HEK293 (cell line): ENCODE measurements at regions not wholly inside any gene's neighbourhood (a gene's known extent, or its start where the extent isn't known, plus 50 kb on each side); places are given as distances from the start of the nearest gene placed in this dataset.

ENCODE experiments used
- CTCF ChIA-PET: fragments of 350-600 bp; formaldehyde crosslinking; extraction: SDS; loops from one replicate; lab custom pipeline; 2021; ENCODE audit warnings: antibody characterized with exemption; lab: Yijun Ruan, JAX
- POLR2A ChIA-PET: fragments of 300-600 bp; formaldehyde crosslinking; extraction: SDS; loops from one replicate; lab custom pipeline; 2020; ENCODE audit warnings: antibody characterized with exemption, inconsistent platforms; lab: Yijun Ruan, JAX
- H3K27ac ChIP-seq: fragments of 200-500 bp; sonication (Bioruptor generic); 2 replicates; pipeline ENCODE4 v1.5.1; 2014; ENCODE audit warnings: low read depth, low read length, control low read depth, inconsistent platforms; ENCODE audit errors: extremely low read depth
- H3K36me3 ChIP-seq, 2 experiments: fragments of 200-500 bp in 1 of 2; sonication (Bioruptor generic) in 1 of 2; 1 replicate in 1 of 2; 2 replicates in 1 of 2; pipeline ENCODE4 v1.5.1; 2014 to 2017; ENCODE audit warnings: inconsistent platforms in 2 of 2, low read length in 2 of 2; ENCODE audit not compliant: control insufficient read depth in 2 of 2, insufficient read depth in 1 of 2
- H3K4me1 ChIP-seq: fragments of 200-500 bp; sonication (Bioruptor generic); 2 replicates; pipeline ENCODE4 v1.5.1; 2014; ENCODE audit warnings: mild to moderate bottlenecking, low read length, inconsistent platforms; ENCODE audit not compliant: control insufficient read depth, insufficient read depth
- H3K4me3 ChIP-seq: 2 replicates; pipeline ENCODE4 v1.5.1; 2011; ENCODE audit warnings: low read depth, mild to moderate bottlenecking, control low read depth, low read length, moderate library complexity
- H3K9me3 ChIP-seq: fragments of 200-500 bp; sonication (Bioruptor generic); 2 replicates; pipeline ENCODE4 v1.5.1; 2014; ENCODE audit warnings: low read depth, low read length, inconsistent platforms; ENCODE audit not compliant: control insufficient read depth, insufficient read depth
- FEZF1 ChIP-seq: fragments of 450-650 bp; formaldehyde crosslinking; IDR thresholded peaks from 2 replicates; pipeline ENCODE4 v1.5.1; 2016; ENCODE audit warnings: missing biosample characterization, missing genetic modification characterization
- HOXA7 ChIP-seq: sonication (generic); formaldehyde crosslinking; IDR thresholded peaks from 2 replicates; pipeline ENCODE4 v1.8.1; 2022; ENCODE audit warnings: missing genetic modification reagents, borderline replicate concordance
- HOXC10 ChIP-seq: sonication (generic); formaldehyde crosslinking; IDR thresholded peaks from 2 replicates; pipeline ENCODE4 v1.8.1; 2023; ENCODE audit warnings: mild to moderate bottlenecking, missing genetic modification reagents
- ZNF112 ChIP-seq: fragments of 450-650 bp; formaldehyde crosslinking; IDR thresholded peaks from 2 replicates; pipeline ENCODE4 v1.5.0; 2017; ENCODE audit warnings: missing biosample characterization, missing genetic modification characterization
- ZNF146 ChIP-seq: fragments of 450-650 bp; formaldehyde crosslinking; IDR thresholded peaks from 2 replicates; pipeline ENCODE4 v1.5.1; 2016; ENCODE audit warnings: missing biosample characterization, missing genetic modification characterization
- ZNF23 ChIP-seq: fragments of 450-650 bp; formaldehyde crosslinking; IDR thresholded peaks from 2 replicates; pipeline ENCODE4 v1.5.1; 2016; ENCODE audit warnings: missing biosample characterization, missing genetic modification characterization, borderline replicate concordance
- ZNF561 ChIP-seq: fragments of 450-650 bp; IDR thresholded peaks from 2 replicates; pipeline ENCODE4 v1.5.1; 2018; ENCODE audit warnings: missing biosample characterization, missing genetic modification characterization, borderline replicate concordance
- ZNF664 ChIP-seq: fragments of 450-650 bp; formaldehyde crosslinking; IDR thresholded peaks from 2 replicates; pipeline ENCODE4 v1.5.1; 2016; ENCODE audit warnings: missing biosample characterization, missing genetic modification characterization
- ZNF792 ChIP-seq: fragments of 450-650 bp; formaldehyde crosslinking; IDR thresholded peaks from 2 replicates; pipeline ENCODE4 v1.5.1; 2016; ENCODE audit warnings: missing biosample characterization, missing genetic modification characterization
- ZNF843 ChIP-seq: fragments of 450-650 bp; formaldehyde crosslinking; IDR thresholded peaks from 2 replicates; pipeline ENCODE4 v1.5.1; 2016; ENCODE audit warnings: missing biosample characterization, missing genetic modification characterization
- ZSCAN30 ChIP-seq: fragments of 450-650 bp; IDR thresholded peaks from 2 replicates; pipeline ENCODE4 v1.5.1; 2018; ENCODE audit warnings: missing biosample characterization, mild to moderate bottlenecking, missing genetic modification characterization, moderate library complexity
- TF ChIP-seq, protein P1 (sequence below): fragments of 450-650 bp; formaldehyde crosslinking; IDR thresholded peaks from 2 replicates; pipeline ENCODE4 v1.5.1; 2017; ENCODE audit warnings: missing biosample characterization, missing genetic modification characterization
- TF ChIP-seq, protein P2 (sequence below): fragments of 450-650 bp; formaldehyde crosslinking; IDR thresholded peaks from 2 replicates; pipeline ENCODE4 v1.5.1; 2016; ENCODE audit warnings: missing biosample characterization, missing genetic modification characterization
- TF ChIP-seq, protein P3 (sequence below): fragments of 450-650 bp; formaldehyde crosslinking; IDR thresholded peaks from 2 replicates; pipeline ENCODE4 v1.5.1; 2017; ENCODE audit warnings: missing biosample characterization, mild to moderate bottlenecking, missing genetic modification characterization, moderate library complexity
- TF ChIP-seq, protein P4 (sequence below): IDR thresholded peaks from 2 replicates; pipeline ENCODE4 v1.6.1; 2011; ENCODE audit warnings: mild to moderate bottlenecking, low read depth, low read length, borderline replicate concordance
- TF ChIP-seq, protein P5 (sequence below): fragments of 450-650 bp; formaldehyde crosslinking; IDR thresholded peaks from 2 replicates; pipeline ENCODE4 v1.5.1; 2016; ENCODE audit warnings: missing biosample characterization, missing genetic modification characterization
- TF ChIP-seq, protein P6 (sequence below): fragments of 450-650 bp; formaldehyde crosslinking; IDR thresholded peaks from 2 replicates; pipeline ENCODE4 v1.5.1; 2016; ENCODE audit warnings: missing biosample characterization, missing genetic modification characterization, low read depth

DNA sequence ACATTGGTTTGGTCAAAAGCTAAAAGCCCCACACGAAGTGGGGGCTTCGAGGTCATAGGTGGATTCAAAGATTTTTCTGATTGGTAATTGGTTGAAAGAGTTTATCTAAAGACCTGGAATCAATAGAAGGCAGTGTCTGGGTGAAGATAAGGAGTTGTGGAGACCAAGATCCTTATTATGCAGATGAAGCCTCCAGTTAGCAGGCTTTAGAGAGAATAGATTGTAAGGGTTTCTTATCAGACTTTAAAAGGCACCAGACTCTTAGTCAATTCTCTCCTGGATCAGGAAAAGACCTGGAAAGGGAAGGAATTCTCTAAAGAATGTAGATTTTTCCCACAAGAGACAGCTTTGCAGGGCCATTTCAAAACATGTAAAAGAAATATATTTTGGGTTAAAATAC lies 260.2 kb downstream of the PHF14 start:
- POLR2A ChIA-PET = no interaction called here
- Histone ChIP-seq H3K9me3 (no peaks in the 10 kb centered on the region), H3K36me3 (no peaks in the 10 kb centered on the region), H3K4me3 (no peak overlapping the region), H3K27ac (no peak overlapping the region)
- CTCF ChIA-PET = interaction anchor here (2.2 kb wide), 1 partner anchor 22 kb away, joined by 11 read pairs; no protein-coding TSS in a partner anchor
- TF ChIP-seq ZNF792 (tag by site-specific recombination) = no peak
- TF ChIP-seq, protein P1, sequence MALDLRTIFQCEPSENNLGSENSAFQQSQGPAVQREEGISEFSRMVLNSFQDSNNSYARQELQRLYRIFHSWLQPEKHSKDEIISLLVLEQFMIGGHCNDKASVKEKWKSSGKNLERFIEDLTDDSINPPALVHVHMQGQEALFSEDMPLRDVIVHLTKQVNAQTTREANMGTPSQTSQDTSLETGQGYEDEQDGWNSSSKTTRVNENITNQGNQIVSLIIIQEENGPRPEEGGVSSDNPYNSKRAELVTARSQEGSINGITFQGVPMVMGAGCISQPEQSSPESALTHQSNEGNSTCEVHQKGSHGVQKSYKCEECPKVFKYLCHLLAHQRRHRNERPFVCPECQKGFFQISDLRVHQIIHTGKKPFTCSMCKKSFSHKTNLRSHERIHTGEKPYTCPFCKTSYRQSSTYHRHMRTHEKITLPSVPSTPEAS (tag by site-specific recombination) = no peak
- TF ChIP-seq, all 188 proteins: peak for 0
- H3K4me1 ChIP-seq = peaks cover under 1% of the 10 kb centered on the region; the same call in 1 of the 2 replicates

DNA sequence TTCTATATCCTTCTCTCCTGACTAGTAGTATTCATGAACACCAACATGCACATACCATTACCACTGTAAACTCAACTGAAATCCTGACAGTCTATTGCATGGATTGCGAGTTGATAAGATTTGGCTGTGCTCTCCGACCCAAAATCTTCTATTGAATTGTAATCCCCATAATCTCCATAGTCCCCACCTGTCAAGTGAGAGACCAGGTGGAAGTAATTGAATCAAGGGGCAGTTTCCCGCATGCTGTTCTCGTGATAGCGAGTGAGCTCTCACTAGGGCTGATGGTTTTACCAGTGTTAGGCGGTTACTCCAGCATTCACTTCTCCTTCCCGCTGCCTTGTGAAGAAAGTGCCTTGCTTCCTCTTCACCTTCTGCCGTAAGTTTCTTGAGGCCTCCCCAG lies 261.8 kb downstream of the PHF14 start:
- Histone ChIP-seq H3K9me3 (no peaks in the 10 kb centered on the region), H3K36me3 (no peaks in the 10 kb centered on the region), H3K27ac (no peak overlapping the region), H3K4me3 (no peak overlapping the region), H3K4me1 (no peaks in the 10 kb centered on the region)
- POLR2A ChIA-PET = no interaction called here
- no peak for TF ChIP-seq ZNF792 (tag by site-specific recombination)
- CTCF ChIA-PET = interaction anchor here (2.2 kb wide), 1 partner anchor 24 kb away, joined by 11 read pairs; no protein-coding TSS in a partner anchor

DNA sequence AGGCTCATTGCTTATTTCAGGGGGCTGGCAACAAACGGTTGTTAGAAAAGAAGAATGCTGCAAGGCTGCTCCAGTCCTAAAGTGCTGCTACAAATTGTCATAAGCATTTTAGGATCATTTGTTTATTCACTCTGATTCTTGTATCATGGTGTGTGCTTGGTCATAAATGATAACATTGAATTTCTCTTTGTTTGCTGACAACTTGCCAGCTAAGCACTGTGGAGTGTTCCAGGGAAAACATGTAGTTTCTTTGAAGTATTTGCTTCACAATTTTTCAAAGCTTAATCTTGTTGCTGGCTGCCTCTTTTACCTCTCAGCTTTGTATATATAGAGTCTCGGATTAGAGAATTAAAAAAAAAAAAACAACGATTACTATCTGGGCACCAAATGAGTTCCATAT lies 263.0 kb downstream of the PHF14 start:
- POLR2A ChIA-PET = no interaction called here
- Histone ChIP-seq H3K36me3 (no peaks in the 10 kb centered on the region), H3K9me3 (no peaks in the 10 kb centered on the region), H3K4me3 (no peak overlapping the region), H3K27ac (no peak overlapping the region), H3K4me1 (no peaks in the 10 kb centered on the region)
- TF ChIP-seq ZNF664 (tag by site-specific recombination) (no peak), FEZF1 (no peak), ZNF843 (no peak), ZNF23 (tag by site-specific recombination) (no peak), ZNF561 (no peak), HOXA7 (CRISPR knock-in tag) (no peak), HOXC10 (no peak), ZNF146 (no peak), ZNF112 (tag by site-specific recombination) (no peak), ZSCAN30 (no peak)
- TF ChIP-seq, protein P2, sequence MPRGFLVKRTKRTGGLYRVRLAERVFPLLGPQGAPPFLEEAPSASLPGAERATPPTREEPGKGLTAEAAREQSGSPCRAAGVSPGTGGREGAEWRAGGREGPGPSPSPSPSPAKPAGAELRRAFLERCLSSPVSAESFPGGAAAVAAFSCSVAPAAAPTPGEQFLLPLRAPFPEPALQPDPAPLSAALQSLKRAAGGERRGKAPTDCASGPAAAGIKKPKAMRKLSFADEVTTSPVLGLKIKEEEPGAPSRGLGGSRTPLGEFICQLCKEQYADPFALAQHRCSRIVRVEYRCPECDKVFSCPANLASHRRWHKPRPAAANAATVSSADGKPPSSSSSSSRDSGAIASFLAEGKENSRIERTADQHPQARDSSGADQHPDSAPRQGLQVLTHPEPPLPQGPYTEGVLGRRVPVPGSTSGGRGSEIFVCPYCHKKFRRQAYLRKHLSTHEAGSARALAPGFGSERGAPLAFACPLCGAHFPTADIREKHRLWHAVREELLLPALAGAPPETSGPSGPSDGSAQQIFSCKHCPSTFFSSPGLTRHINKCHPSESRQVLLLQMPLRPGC = no peak
- TF ChIP-seq, protein P3, sequence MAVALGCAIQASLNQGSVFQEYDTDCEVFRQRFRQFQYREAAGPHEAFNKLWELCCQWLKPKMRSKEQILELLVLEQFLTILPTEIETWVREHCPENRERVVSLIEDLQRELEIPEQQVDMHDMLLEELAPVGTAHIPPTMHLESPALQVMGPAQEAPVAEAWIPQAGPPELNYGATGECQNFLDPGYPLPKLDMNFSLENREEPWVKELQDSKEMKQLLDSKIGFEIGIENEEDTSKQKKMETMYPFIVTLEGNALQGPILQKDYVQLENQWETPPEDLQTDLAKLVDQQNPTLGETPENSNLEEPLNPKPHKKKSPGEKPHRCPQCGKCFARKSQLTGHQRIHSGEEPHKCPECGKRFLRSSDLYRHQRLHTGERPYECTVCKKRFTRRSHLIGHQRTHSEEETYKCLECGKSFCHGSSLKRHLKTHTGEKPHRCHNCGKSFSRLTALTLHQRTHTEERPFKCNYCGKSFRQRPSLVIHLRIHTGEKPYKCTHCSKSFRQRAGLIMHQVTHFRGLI (tag by site-specific recombination) = no peak
- TF ChIP-seq, protein P4, sequence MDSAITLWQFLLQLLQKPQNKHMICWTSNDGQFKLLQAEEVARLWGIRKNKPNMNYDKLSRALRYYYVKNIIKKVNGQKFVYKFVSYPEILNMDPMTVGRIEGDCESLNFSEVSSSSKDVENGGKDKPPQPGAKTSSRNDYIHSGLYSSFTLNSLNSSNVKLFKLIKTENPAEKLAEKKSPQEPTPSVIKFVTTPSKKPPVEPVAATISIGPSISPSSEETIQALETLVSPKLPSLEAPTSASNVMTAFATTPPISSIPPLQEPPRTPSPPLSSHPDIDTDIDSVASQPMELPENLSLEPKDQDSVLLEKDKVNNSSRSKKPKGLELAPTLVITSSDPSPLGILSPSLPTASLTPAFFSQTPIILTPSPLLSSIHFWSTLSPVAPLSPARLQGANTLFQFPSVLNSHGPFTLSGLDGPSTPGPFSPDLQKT = no peak
- TF ChIP-seq, protein P5, sequence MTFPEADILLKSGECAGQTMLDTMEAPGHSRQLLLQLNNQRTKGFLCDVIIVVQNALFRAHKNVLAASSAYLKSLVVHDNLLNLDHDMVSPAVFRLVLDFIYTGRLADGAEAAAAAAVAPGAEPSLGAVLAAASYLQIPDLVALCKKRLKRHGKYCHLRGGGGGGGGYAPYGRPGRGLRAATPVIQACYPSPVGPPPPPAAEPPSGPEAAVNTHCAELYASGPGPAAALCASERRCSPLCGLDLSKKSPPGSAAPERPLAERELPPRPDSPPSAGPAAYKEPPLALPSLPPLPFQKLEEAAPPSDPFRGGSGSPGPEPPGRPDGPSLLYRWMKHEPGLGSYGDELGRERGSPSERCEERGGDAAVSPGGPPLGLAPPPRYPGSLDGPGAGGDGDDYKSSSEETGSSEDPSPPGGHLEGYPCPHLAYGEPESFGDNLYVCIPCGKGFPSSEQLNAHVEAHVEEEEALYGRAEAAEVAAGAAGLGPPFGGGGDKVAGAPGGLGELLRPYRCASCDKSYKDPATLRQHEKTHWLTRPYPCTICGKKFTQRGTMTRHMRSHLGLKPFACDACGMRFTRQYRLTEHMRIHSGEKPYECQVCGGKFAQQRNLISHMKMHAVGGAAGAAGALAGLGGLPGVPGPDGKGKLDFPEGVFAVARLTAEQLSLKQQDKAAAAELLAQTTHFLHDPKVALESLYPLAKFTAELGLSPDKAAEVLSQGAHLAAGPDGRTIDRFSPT (tag by site-specific recombination) = no peak
- TF ChIP-seq, protein P6, sequence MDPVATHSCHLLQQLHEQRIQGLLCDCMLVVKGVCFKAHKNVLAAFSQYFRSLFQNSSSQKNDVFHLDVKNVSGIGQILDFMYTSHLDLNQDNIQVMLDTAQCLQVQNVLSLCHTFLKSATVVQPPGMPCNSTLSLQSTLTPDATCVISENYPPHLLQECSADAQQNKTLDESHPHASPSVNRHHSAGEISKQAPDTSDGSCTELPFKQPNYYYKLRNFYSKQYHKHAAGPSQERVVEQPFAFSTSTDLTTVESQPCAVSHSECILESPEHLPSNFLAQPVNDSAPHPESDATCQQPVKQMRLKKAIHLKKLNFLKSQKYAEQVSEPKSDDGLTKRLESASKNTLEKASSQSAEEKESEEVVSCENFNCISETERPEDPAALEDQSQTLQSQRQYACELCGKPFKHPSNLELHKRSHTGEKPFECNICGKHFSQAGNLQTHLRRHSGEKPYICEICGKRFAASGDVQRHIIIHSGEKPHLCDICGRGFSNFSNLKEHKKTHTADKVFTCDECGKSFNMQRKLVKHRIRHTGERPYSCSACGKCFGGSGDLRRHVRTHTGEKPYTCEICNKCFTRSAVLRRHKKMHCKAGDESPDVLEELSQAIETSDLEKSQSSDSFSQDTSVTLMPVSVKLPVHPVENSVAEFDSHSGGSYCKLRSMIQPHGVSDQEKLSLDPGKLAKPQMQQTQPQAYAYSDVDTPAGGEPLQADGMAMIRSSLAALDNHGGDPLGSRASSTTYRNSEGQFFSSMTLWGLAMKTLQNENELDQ (tag by site-specific recombination) = no peak
- CTCF ChIA-PET = interaction anchor here (0.6 kb wide), 2 partner anchors 343 to 1042 kb away, joined by 3 to 7 read pairs; no protein-coding TSS in a partner anchor
